ENCODE measurements at regions not wholly inside any gene's neighbourhood (a gene's known extent, or its start where the extent isn't known, plus 50 kb on each side); places are given as distances from the start of the nearest gene placed in this dataset.

- TF ChIP-seq POLR2A (IDR thresholded peaks at IDR 0.05; ENCODE audit: low read depth, low read length): no peak
- TF ChIP-seq SPI1 (IDR thresholded peaks at IDR 0.05; ENCODE audit: low read depth, low read length): no peak
- no peak for TF ChIP-seq TAF1 (IDR thresholded peaks at IDR 0.05; ENCODE audit: low read depth, low read length)
- no peak for TF ChIP-seq POLR2AphosphoS5 (IDR thresholded peaks at IDR 0.05; ENCODE audit: low read depth, low read length)
- no peak for TF ChIP-seq PAX5 (IDR thresholded peaks at IDR 0.05; ENCODE audit: insufficient read depth, low read length, severe bottlenecking)
Measured at GRCh38 chr10:80856186-80856585, 318.5 kb downstream of the SH2D4B start.

Data from GM12891 (cell line).